GM23338 (cell line): ENCODE measurements at regions not wholly inside any gene's neighbourhood (a gene's known extent, or its start where the extent isn't known, plus 50 kb on each side); places are given as distances from the start of the nearest gene placed in this dataset.

Source experiments
- ATAC-seq: fragments of 200-7000 bp; cut with Tn5 transposase; 3 replicates; pipeline ENCODE4 v1.9.1; 2020
- DNase-seq: peaks from one replicate; pipeline ENCODE4 v3.0.0-alpha.2; 2015; ENCODE audit warnings: low spot score
- H2AFZ ChIP-seq: fragments of 200-600 bp; sonication (generic); 2 replicates; pipeline ENCODE4 v1.8.0; 2016; ENCODE audit warnings: antibody characterized with exemption, mild to moderate bottlenecking, moderate library complexity
- H3F3A ChIP-seq: fragments of 200-600 bp; sonication (generic); replicated peaks from 2 replicates; pipeline ENCODE4 v1.8.0; 2017; ENCODE audit warnings: antibody characterized with exemption, mixed run types, low read depth
- H3K27ac ChIP-seq: fragments of 200-600 bp; sonication (generic); 2 replicates; pipeline ENCODE4 v1.6.1; 2016; ENCODE audit warnings: low read depth
- H3K27me3 ChIP-seq: fragments of 200-600 bp; sonication (generic); 2 replicates; pipeline ENCODE4 v1.8.0; 2016; ENCODE audit warnings: mild to moderate bottlenecking, mixed run types, moderate library complexity; ENCODE audit not compliant: insufficient read depth
- H3K36me3 ChIP-seq: fragments of 200-600 bp; sonication (generic); 2 replicates; pipeline ENCODE4 v1.8.0; 2016; ENCODE audit warnings: mild to moderate bottlenecking; ENCODE audit not compliant: insufficient read depth
- H3K4me1 ChIP-seq: fragments of 200-600 bp; sonication (generic); 2 replicates; pipeline ENCODE4 v1.8.0; 2016; ENCODE audit warnings: mild to moderate bottlenecking, moderate library complexity; ENCODE audit not compliant: insufficient read depth
- H3K4me2 ChIP-seq: fragments of 200-600 bp; sonication (generic); 2 replicates; pipeline ENCODE4 v1.7.1; 2017; ENCODE audit warnings: mixed run types
- H3K4me3 ChIP-seq: fragments of 200-600 bp; sonication (generic); 2 replicates; pipeline ENCODE4 v1.6.1; 2016; ENCODE audit warnings: mixed run types
- H3K79me2 ChIP-seq: fragments of 200-600 bp; sonication (generic); replicated peaks from 2 replicates; pipeline ENCODE4 v1.8.0; 2017; ENCODE audit warnings: mild to moderate bottlenecking; ENCODE audit not compliant: insufficient read depth
- H3K9me2 ChIP-seq: fragments of 200-600 bp; sonication (generic); 2 replicates; pipeline ENCODE4 v1.8.0; 2017; ENCODE audit not compliant: insufficient read depth
- H4K20me1 ChIP-seq: fragments of 200-600 bp; sonication (generic); replicated peaks from 2 replicates; pipeline ENCODE4 v1.8.0; 2017; ENCODE audit warnings: mild to moderate bottlenecking; ENCODE audit not compliant: insufficient read depth
- H3K27ac Mint-ChIP-seq: 2 replicates; pipeline ENCODE4 v1.8.0; 2020; ENCODE audit warnings: inconsistent platforms, mild to moderate bottlenecking, moderate library complexity, mixed read lengths
- H3K27me3 Mint-ChIP-seq: 3 replicates; pipeline ENCODE4 v1.8.0; 2022; ENCODE audit warnings: low read depth, mild to moderate bottlenecking, moderate library complexity, mixed read lengths, inconsistent platforms; ENCODE audit not compliant: insufficient read depth, poor library complexity
- H3K36me3 Mint-ChIP-seq: 3 replicates; pipeline ENCODE4 v1.8.0; 2021; ENCODE audit warnings: low read depth, mild to moderate bottlenecking, inconsistent platforms, moderate library complexity, mixed read lengths
- H3K4me1 Mint-ChIP-seq: 3 replicates; pipeline ENCODE4 v1.8.0; 2020; ENCODE audit warnings: mild to moderate bottlenecking, inconsistent platforms, mixed read lengths
- H3K4me3 Mint-ChIP-seq: 3 replicates; pipeline ENCODE4 v1.8.0; 2021; ENCODE audit warnings: moderate library complexity, mild to moderate bottlenecking, inconsistent platforms, mixed read lengths
- H3K9me3 Mint-ChIP-seq: 3 replicates; pipeline ENCODE4 v1.8.0; 2020; ENCODE audit warnings: moderate library complexity, mild to moderate bottlenecking, inconsistent platforms, mixed read lengths
- CREB1 ChIP-seq: fragments of 250-450 bp; sonication (Bioruptor Pico); IDR thresholded peaks from 2 replicates; pipeline ENCODE4 v1.5.0; 2020; ENCODE audit warnings: low read depth, mild to moderate bottlenecking, moderate library complexity
- EZH2 ChIP-seq: fragments of 200-600 bp; sonication (generic); IDR thresholded peaks from one replicate; pipeline ENCODE4 v1.8.0; 2017; ENCODE audit warnings: antibody characterized with exemption, mild to moderate bottlenecking, low read depth; ENCODE audit not compliant: unreplicated experiment
- EZH2phosphoT487 ChIP-seq: fragments of 200-600 bp; sonication (generic); IDR thresholded peaks from one replicate; pipeline ENCODE4 v1.8.1; 2018; ENCODE audit warnings: antibody characterized with exemption; ENCODE audit not compliant: unreplicated experiment
- JUNB ChIP-seq: IDR thresholded peaks from one replicate; pipeline ENCODE4 v1.6.1; 2016; ENCODE audit warnings: antibody characterized with exemption; ENCODE audit not compliant: unreplicated experiment
- NANOG ChIP-seq: IDR thresholded peaks from 2 replicates; pipeline ENCODE4 v1.6.1; 2016; ENCODE audit warnings: antibody characterized with exemption, borderline replicate concordance
- POLR2AphosphoS5 ChIP-seq: IDR thresholded peaks from 2 replicates; pipeline ENCODE4 v1.6.1; 2016; ENCODE audit warnings: antibody characterized with exemption, low read depth
- STAT1 ChIP-seq: IDR thresholded peaks from one replicate; pipeline ENCODE4 v1.6.1; 2016; ENCODE audit warnings: antibody characterized with exemption; ENCODE audit not compliant: unreplicated experiment
- ZNF114 ChIP-seq: fragments of 250-450 bp; sonication (Bioruptor Pico); IDR thresholded peaks from 2 replicates; pipeline ENCODE4 v1.5.0; 2020; ENCODE audit warnings: mild to moderate bottlenecking, moderate library complexity
- ZNF331 ChIP-seq: fragments of 250-450 bp; sonication (Bioruptor Pico); IDR thresholded peaks from 2 replicates; pipeline ENCODE4 v1.5.0; 2020; ENCODE audit warnings: low read depth, mild to moderate bottlenecking, moderate library complexity
- ZNF462 ChIP-seq: fragments of 250-450 bp; sonication (Bioruptor Pico); IDR thresholded peaks from 2 replicates; pipeline ENCODE4 v1.5.0; 2020; ENCODE audit warnings: mild to moderate bottlenecking, moderate library complexity
- TF ChIP-seq, protein P1 (sequence below), 2 experiments: fragments of 200-600 bp in 1 of 2; sonication (generic) in 1 of 2; conservative IDR thresholded peaks; 2 replicates each; pipeline versions ENCODE4 v1.5.1 to v1.6.1; 2016 to 2017; ENCODE audit warnings: antibody characterized with exemption in 2 of 2, low read depth in 2 of 2, mild to moderate bottlenecking in 2 of 2, moderate library complexity in 1 of 2
- TF ChIP-seq, protein P2 (sequence below): IDR thresholded peaks from one replicate; pipeline ENCODE4 v1.6.1; 2018; ENCODE audit warnings: antibody characterized with exemption; ENCODE audit not compliant: unreplicated experiment
- TF ChIP-seq, protein P3 (sequence below): IDR thresholded peaks from 2 replicates; pipeline ENCODE4 v1.6.1; 2016; ENCODE audit warnings: antibody characterized with exemption

- H2AFZ ChIP-seq, result no peak overlapping the region
- H3K79me2 ChIP-seq, result no peaks in the 10 kb centered on the region
- no peaks in the 10 kb centered on the region for H3F3A ChIP-seq
- H3K27ac ChIP-seq, result no peak overlapping the region
- H3K4me2 ChIP-seq, result no peak overlapping the region
- no peak overlapping the region for H3K4me3 ChIP-seq
- Mint-ChIP-seq H3K27me3 (no peaks in the 10 kb centered on the region), H3K9me3 (no peaks in the 10 kb centered on the region), H3K4me1 (peaks cover 3% of the 10 kb centered on the region; the same call in 2 of the 3 replicates), H3K4me3 (no peak overlapping the region), H3K36me3 (no peaks in the 10 kb centered on the region), H3K27ac (no peak overlapping the region)
- no peaks in the 10 kb centered on the region for H3K36me3 ChIP-seq
- H3K27me3 ChIP-seq, result no peaks in the 10 kb centered on the region
- H4K20me1 ChIP-seq, result no peaks in the 10 kb centered on the region
- no peaks in the 10 kb centered on the region for H3K4me1 ChIP-seq
- TF ChIP-seq, protein P1, sequence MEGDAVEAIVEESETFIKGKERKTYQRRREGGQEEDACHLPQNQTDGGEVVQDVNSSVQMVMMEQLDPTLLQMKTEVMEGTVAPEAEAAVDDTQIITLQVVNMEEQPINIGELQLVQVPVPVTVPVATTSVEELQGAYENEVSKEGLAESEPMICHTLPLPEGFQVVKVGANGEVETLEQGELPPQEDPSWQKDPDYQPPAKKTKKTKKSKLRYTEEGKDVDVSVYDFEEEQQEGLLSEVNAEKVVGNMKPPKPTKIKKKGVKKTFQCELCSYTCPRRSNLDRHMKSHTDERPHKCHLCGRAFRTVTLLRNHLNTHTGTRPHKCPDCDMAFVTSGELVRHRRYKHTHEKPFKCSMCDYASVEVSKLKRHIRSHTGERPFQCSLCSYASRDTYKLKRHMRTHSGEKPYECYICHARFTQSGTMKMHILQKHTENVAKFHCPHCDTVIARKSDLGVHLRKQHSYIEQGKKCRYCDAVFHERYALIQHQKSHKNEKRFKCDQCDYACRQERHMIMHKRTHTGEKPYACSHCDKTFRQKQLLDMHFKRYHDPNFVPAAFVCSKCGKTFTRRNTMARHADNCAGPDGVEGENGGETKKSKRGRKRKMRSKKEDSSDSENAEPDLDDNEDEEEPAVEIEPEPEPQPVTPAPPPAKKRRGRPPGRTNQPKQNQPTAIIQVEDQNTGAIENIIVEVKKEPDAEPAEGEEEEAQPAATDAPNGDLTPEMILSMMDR (conservative IDR thresholded peaks at IDR 0.05; ENCODE audit: low read depth in 2 of 2), result no peak
- no peak for TF ChIP-seq EZH2
- TF ChIP-seq EZH2phosphoT487, result no peak
- no peak for TF ChIP-seq ZNF114 (CRISPR knock-in tag)
- TF ChIP-seq ZNF462, result no peak
- TF ChIP-seq NANOG, result no peak
- TF ChIP-seq, protein P2, sequence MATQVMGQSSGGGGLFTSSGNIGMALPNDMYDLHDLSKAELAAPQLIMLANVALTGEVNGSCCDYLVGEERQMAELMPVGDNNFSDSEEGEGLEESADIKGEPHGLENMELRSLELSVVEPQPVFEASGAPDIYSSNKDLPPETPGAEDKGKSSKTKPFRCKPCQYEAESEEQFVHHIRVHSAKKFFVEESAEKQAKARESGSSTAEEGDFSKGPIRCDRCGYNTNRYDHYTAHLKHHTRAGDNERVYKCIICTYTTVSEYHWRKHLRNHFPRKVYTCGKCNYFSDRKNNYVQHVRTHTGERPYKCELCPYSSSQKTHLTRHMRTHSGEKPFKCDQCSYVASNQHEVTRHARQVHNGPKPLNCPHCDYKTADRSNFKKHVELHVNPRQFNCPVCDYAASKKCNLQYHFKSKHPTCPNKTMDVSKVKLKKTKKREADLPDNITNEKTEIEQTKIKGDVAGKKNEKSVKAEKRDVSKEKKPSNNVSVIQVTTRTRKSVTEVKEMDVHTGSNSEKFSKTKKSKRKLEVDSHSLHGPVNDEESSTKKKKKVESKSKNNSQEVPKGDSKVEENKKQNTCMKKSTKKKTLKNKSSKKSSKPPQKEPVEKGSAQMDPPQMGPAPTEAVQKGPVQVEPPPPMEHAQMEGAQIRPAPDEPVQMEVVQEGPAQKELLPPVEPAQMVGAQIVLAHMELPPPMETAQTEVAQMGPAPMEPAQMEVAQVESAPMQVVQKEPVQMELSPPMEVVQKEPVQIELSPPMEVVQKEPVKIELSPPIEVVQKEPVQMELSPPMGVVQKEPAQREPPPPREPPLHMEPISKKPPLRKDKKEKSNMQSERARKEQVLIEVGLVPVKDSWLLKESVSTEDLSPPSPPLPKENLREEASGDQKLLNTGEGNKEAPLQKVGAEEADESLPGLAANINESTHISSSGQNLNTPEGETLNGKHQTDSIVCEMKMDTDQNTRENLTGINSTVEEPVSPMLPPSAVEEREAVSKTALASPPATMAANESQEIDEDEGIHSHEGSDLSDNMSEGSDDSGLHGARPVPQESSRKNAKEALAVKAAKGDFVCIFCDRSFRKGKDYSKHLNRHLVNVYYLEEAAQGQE, result no peak
- no peak for TF ChIP-seq ZNF331 (CRISPR knock-in tag)
- TF ChIP-seq STAT1, result no peak
- TF ChIP-seq CREB1 (CRISPR knock-in tag), result no peak
- TF ChIP-seq, protein P3, sequence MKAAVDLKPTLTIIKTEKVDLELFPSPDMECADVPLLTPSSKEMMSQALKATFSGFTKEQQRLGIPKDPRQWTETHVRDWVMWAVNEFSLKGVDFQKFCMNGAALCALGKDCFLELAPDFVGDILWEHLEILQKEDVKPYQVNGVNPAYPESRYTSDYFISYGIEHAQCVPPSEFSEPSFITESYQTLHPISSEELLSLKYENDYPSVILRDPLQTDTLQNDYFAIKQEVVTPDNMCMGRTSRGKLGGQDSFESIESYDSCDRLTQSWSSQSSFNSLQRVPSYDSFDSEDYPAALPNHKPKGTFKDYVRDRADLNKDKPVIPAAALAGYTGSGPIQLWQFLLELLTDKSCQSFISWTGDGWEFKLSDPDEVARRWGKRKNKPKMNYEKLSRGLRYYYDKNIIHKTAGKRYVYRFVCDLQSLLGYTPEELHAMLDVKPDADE, result no peak
- no peak for TF ChIP-seq POLR2AphosphoS5
- TF ChIP-seq JUNB, result no peak
- ATAC-seq (no peak), DNase-seq (no peak)
- peaks cover 4% of the 10 kb centered on the region; the same call in 1 of the 2 replicates for H3K9me2 ChIP-seq
These were observed 210.1 kb upstream of the DAAM1 start for GRCh38 chr14:58978343-58978742.
